ENCODE measurements at regions not wholly inside any gene's neighbourhood (a gene's known extent, or its start where the extent isn't known, plus 50 kb on each side); places are given as distances from the start of the nearest gene placed in this dataset.

- TF ChIP-seq POLR2AphosphoS5 (IDR thresholded peaks at IDR 0.05) (no peak), CTCF (IDR thresholded peaks at IDR 0.05) (no peak)
These were observed 989.8 kb downstream of the ADGRL2 start for GRCh38 chr1:82790556-82790955.
